ENCODE measurements at regions not wholly inside any gene's neighbourhood (a gene's known extent, or its start where the extent isn't known, plus 50 kb on each side); places are given as distances from the start of the nearest gene placed in this dataset.

DNA sequence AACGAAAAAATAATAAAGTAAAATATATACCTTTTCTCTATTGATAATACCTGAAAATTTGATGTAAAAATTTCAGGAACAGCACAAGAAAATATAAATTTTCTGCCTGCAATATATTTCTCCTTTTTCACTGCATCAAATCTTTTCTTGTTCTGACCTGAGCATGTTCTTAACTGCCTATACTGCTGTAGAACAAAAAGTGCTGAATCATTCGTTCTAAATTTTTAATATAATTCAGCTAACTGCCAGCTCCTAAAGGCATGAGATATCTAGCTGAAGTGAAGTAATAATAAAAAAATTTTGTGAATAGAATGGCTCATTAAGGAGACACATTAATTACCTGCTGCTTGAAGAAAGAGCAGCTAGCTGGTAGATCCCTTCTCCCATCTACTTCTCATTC is 188.6 kb upstream of the FKBP1C start:
- TF ChIP-seq, protein P1, sequence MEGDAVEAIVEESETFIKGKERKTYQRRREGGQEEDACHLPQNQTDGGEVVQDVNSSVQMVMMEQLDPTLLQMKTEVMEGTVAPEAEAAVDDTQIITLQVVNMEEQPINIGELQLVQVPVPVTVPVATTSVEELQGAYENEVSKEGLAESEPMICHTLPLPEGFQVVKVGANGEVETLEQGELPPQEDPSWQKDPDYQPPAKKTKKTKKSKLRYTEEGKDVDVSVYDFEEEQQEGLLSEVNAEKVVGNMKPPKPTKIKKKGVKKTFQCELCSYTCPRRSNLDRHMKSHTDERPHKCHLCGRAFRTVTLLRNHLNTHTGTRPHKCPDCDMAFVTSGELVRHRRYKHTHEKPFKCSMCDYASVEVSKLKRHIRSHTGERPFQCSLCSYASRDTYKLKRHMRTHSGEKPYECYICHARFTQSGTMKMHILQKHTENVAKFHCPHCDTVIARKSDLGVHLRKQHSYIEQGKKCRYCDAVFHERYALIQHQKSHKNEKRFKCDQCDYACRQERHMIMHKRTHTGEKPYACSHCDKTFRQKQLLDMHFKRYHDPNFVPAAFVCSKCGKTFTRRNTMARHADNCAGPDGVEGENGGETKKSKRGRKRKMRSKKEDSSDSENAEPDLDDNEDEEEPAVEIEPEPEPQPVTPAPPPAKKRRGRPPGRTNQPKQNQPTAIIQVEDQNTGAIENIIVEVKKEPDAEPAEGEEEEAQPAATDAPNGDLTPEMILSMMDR (IDR thresholded peaks at IDR 0.05 in 4 of 5, conservative IDR thresholded peaks at IDR 0.05 in 1 of 5): no peak
- TF ChIP-seq POLR2A (IDR thresholded peaks at IDR 0.05): no peak
